ENCODE measurements at regions not wholly inside any gene's neighbourhood (a gene's known extent, or its start where the extent isn't known, plus 50 kb on each side); places are given as distances from the start of the nearest gene placed in this dataset.

DNA sequence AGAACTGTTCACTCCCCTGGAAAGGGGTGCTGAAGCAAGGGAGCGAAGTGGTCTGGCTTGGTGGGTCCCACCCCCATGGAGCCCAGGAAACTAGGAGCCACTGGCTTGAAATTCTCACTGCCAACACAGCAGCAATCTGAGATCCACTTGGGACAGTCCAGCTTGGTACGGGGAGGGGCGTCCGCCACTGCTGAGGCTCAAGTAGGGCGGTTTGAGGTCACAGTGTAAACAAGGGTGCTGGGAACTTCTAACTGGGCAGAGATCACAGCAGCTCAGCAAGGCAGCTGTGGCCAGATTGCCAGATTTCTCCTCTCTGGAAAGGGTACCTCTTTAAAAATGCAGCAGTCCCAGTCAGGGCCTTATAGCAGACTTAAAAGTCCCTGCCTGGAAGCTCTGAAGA lies 53.9 kb upstream of the GALNTL6 start:
- Mint-ChIP-seq H3K4me3 (ENCODE audit: low read depth) (no peak overlapping the region), H3K9me3 (ENCODE audit: low read depth) (peaks cover 11% of the 10 kb centered on the region), H3K4me1 (ENCODE audit: low read depth) (no peaks in the 10 kb centered on the region), H3K27ac (no peak overlapping the region), H3K27me3 (no peaks in the 10 kb centered on the region), H3K36me3 (ENCODE audit: insufficient read depth) (no peaks in the 10 kb centered on the region)
- DNase-seq (ENCODE audit: low spot score, unreplicated experiment): no peak
- TF ChIP-seq, protein P1, sequence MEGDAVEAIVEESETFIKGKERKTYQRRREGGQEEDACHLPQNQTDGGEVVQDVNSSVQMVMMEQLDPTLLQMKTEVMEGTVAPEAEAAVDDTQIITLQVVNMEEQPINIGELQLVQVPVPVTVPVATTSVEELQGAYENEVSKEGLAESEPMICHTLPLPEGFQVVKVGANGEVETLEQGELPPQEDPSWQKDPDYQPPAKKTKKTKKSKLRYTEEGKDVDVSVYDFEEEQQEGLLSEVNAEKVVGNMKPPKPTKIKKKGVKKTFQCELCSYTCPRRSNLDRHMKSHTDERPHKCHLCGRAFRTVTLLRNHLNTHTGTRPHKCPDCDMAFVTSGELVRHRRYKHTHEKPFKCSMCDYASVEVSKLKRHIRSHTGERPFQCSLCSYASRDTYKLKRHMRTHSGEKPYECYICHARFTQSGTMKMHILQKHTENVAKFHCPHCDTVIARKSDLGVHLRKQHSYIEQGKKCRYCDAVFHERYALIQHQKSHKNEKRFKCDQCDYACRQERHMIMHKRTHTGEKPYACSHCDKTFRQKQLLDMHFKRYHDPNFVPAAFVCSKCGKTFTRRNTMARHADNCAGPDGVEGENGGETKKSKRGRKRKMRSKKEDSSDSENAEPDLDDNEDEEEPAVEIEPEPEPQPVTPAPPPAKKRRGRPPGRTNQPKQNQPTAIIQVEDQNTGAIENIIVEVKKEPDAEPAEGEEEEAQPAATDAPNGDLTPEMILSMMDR (IDR thresholded peaks at IDR 0.05; ENCODE audit: unreplicated experiment): no peak

DNA sequence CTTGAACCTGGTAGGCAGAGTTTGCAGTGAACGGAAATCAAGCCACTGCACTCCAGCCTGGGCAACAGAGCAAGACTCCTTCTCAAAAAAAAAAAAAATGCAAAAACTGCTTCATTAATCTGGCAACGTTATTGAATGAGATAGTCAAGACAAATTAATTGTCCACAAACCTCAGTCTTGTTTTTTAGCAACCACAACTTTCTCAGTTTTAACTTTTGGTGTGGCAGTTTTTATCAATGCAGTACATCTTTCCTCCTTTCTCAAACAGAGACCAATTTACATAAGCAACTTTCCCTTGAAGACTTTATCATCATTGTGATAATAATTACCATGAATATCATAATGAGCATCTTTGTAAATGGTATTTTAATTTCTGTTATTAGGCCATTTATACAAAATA lies 61.7 kb upstream of the GALNTL6 start:
- Mint-ChIP-seq H3K4me1 (ENCODE audit: low read depth) (no peaks in the 10 kb centered on the region), H3K36me3 (ENCODE audit: insufficient read depth) (no peaks in the 10 kb centered on the region), H3K27me3 (no peaks in the 10 kb centered on the region), H3K27ac (no peak overlapping the region), H3K4me3 (ENCODE audit: low read depth) (no peak overlapping the region), H3K9me3 (ENCODE audit: low read depth) (no peaks in the 10 kb centered on the region)
- DNase-seq (ENCODE audit: low spot score, unreplicated experiment): no peak
- TF ChIP-seq, protein P1 (IDR thresholded peaks at IDR 0.05; ENCODE audit: unreplicated experiment): no peak

DNA sequence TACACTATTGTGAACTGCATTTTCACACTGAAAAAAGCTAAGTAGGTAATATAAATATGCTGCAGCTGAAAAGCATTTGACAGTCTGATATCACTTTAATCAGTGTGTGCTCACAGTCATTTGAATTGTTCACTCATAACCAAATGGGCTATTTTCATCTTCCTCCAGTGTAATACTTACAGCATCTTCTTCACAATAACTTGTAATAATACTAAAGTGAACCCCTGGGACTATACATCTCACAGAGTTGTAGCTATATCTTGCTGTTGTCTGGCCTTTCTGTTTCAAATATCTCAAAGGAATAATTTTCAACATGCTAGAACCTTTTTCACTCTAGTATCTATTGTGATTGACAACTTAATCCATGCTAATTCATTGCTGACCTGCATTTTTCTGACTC lies 66.8 kb upstream of the GALNTL6 start:
- Mint-ChIP-seq H3K4me1 (ENCODE audit: low read depth) (no peaks in the 10 kb centered on the region), H3K4me3 (ENCODE audit: low read depth) (no peak overlapping the region), H3K27me3 (peaks cover 4% of the 10 kb centered on the region), H3K27ac (no peak overlapping the region), H3K9me3 (ENCODE audit: low read depth) (no peaks in the 10 kb centered on the region), H3K36me3 (ENCODE audit: insufficient read depth) (no peaks in the 10 kb centered on the region)
- TF ChIP-seq, protein P1 (IDR thresholded peaks at IDR 0.05; ENCODE audit: unreplicated experiment): no peak
- DNase-seq (ENCODE audit: low spot score, unreplicated experiment): no peak

DNA sequence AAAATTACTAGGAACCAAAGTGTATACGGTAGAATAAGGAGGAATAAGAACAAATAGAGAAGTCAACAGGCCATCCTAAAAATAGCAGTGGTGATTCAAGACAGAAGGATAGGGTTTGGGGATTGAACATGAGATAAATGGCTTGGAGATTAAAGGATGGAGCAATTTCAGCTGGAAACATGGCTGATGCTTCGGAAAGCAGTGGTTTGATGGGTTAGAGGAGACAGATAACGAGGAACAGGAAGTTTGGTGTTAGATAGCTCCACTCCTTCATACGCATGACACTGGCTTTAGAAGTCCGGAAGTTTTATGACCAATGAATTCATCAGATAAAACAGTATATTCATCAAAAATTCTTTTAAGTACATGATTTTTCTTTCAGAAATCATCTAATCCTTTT lies 70.8 kb upstream of the GALNTL6 start:
- Mint-ChIP-seq H3K27ac (no peak overlapping the region), H3K4me3 (ENCODE audit: low read depth) (no peak overlapping the region), H3K9me3 (ENCODE audit: low read depth) (no peaks in the 10 kb centered on the region), H3K27me3 (peaks cover 6% of the 10 kb centered on the region), H3K4me1 (ENCODE audit: low read depth) (no peaks in the 10 kb centered on the region), H3K36me3 (ENCODE audit: insufficient read depth) (no peaks in the 10 kb centered on the region)
- no peak for DNase-seq (ENCODE audit: low spot score, unreplicated experiment)
- TF ChIP-seq, protein P1 (IDR thresholded peaks at IDR 0.05; ENCODE audit: unreplicated experiment): no peak

DNA sequence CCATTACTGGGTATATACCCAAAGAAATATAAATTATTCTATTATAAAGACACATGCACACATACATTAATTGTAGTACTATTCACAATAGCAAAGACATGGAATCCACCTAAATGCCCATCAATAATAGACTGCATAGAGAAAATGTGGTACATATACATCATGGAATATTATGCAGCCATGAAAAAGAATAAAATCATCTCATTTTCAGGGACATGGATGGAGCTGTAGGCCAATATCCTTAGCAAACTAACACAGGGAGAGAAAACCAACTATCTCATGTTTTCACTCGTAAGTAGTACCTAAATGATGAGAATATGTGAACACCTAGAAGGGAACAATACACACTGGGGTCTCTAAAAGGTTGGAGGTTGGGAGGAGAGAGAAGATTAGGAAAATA lies 86.0 kb upstream of the GALNTL6 start:
- no peaks in the 10 kb centered on the region for H3K27me3 Mint-ChIP-seq
- TF ChIP-seq, protein P1 (IDR thresholded peaks at IDR 0.05; ENCODE audit: unreplicated experiment): no peak
- DNase-seq (ENCODE audit: low spot score, unreplicated experiment): no peak
- H3K9me3 Mint-ChIP-seq (ENCODE audit: low read depth): peaks cover 23% of the 10 kb centered on the region
- no peak overlapping the region for H3K4me3 Mint-ChIP-seq (ENCODE audit: low read depth)
- H3K27ac Mint-ChIP-seq: no peak overlapping the region
- no peaks in the 10 kb centered on the region for H3K36me3 Mint-ChIP-seq (ENCODE audit: insufficient read depth)
- no peaks in the 10 kb centered on the region for H3K4me1 Mint-ChIP-seq (ENCODE audit: low read depth)
